Gastrocnemius medialis (tissue), 4 donors: ENCODE measurements at regions not wholly inside any gene's neighbourhood (a gene's known extent, or its start where the extent isn't known, plus 50 kb on each side); places are given as distances from the start of the nearest gene placed in this dataset.

Experiments used
- ATAC-seq, 2 donors: fragments of 150-250 bp; one replicate each; pipeline ENCODE4 v1.9.1; 2016
- DNase-seq, 2 donors: peaks; one replicate each; pipeline ENCODE4 v3.0.0-alpha.2; 2019
- H3K27ac ChIP-seq, 4 donors: fragments of 200-600 bp; sonication (generic); 1 replicate in 1 of 4; 2 replicates in 3 of 4; pipeline ENCODE4 v1.5.1; 2016 to 2018; ENCODE audit warnings: mild to moderate bottlenecking in 2 of 4, moderate library complexity in 1 of 4
- H3K27me3 ChIP-seq, 3 donors: fragments of 200-600 bp; sonication (generic) in 2 of 3; 1 replicate in 1 of 3; 2 replicates in 2 of 3; pipeline versions ENCODE4 v1.5.1 to v1.6.0; 2016 to 2019; ENCODE audit warnings: mild to moderate bottlenecking in 1 of 3, moderate library complexity in 1 of 3
- H3K36me3 ChIP-seq, 2 donors: fragments of 200-600 bp; sonication (generic) in 1 of 2; one replicate each; pipeline ENCODE4 v1.5.1; 2017 to 2018
- H3K4me1 ChIP-seq, 2 donors: fragments of 200-600 bp; sonication (generic) in 1 of 2; one replicate each; pipeline ENCODE4 v1.5.1; 2016 to 2017; ENCODE audit warnings: mild to moderate bottlenecking in 2 of 2
- H3K4me3 ChIP-seq, 4 donors: fragments of 200-600 bp; sonication (generic) in 3 of 4; 1 replicate in 1 of 4; 2 replicates in 3 of 4; pipeline ENCODE4 v1.5.1; 2016 to 2019; ENCODE audit warnings: mild to moderate bottlenecking in 2 of 4
- H3K9me3 ChIP-seq, 3 donors: fragments of 200-600 bp; sonication (generic) in 2 of 3; 1 replicate in 1 of 3; 2 replicates in 2 of 3; pipeline ENCODE4 v1.5.1; 2016 to 2019
- POLR2A ChIP-seq, 2 donors: fragments of 450-650 bp; IDR thresholded peaks; one replicate each; pipeline ENCODE4 v1.6.1; 2017; ENCODE audit warnings: antibody characterized with exemption in 2 of 2, mild to moderate bottlenecking in 2 of 2, moderate library complexity in 2 of 2
- in situ Hi-C, 4 donors: fragments of 200-750 bp; cut with MboI; loops; one replicate each; pipeline versions ENCODE4 v1.15.0 to v1.8.0; 2017; ENCODE audit warnings: low sequenced_read_pairs in 4 of 4
- intact Hi-C: fragments of 100-400 bp; cut with DNase I; formaldehyde crosslinking; loops from one replicate; pipeline ENCODE4 v1.15.1; 2023; ENCODE audit warnings: low total_unique reads
- TF ChIP-seq, protein P1 (sequence below), 5 experiments: fragments of 450-650 bp in 3 of 5; fragments of 200-600 bp in 2 of 5; sonication (generic) in 2 of 5; IDR thresholded peaks in 4 of 5; conservative IDR thresholded peaks in 1 of 5; 1 replicate in 4 of 5; 2 replicates in 1 of 5; pipeline ENCODE4 v1.5.1; 2016 to 2019; ENCODE audit warnings: antibody characterized with exemption in 5 of 5, mild to moderate bottlenecking in 3 of 5, moderate library complexity in 3 of 5

DNA sequence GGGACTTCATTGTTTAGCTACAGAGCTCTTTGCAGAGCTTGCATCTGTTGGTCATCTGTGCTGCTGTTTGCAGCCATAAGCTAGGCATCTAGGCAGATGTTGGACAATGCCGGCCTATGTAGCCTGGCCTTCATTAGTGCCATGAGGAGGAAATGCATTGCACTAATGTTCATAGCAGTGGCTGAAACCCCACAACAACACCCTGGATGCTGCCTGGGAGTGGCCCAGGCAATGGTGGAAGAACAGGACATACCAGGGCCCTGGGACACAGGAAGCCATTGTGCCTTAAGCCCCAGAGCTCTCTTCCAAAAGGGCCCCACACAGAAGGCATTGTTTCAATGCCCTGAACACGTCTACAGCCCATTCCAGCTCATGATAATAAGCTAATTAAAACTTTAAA is 131.5 kb upstream of the LYZL1 start:
- Histone ChIP-seq H3K9me3 (no peaks in the 10 kb centered on the region), H3K36me3 (no peaks in the 10 kb centered on the region), H3K27me3 (no peaks in the 10 kb centered on the region), H3K4me1 (no peaks in the 10 kb centered on the region), H3K27ac (no peak overlapping the region), H3K4me3 (no peak overlapping the region)
- ATAC-seq (no peak), DNase-seq (no peak)
- in situ Hi-C loops (no loop called here), intact Hi-C loops (no loop called here)
- no peak for TF ChIP-seq POLR2A (IDR thresholded peaks at IDR 0.05)

GRCh38 chr10:29158066-29158465 is 130.8 kb upstream of the LYZL1 start:
- Histone ChIP-seq H3K36me3 (no peaks in the 10 kb centered on the region), H3K27ac (no peak overlapping the region), H3K4me1 (no peaks in the 10 kb centered on the region), H3K9me3 (no peaks in the 10 kb centered on the region), H3K27me3 (no peaks in the 10 kb centered on the region), H3K4me3 (no peak overlapping the region)
- ATAC-seq: no peak
- in situ Hi-C loops (no loop called here), intact Hi-C loops (no loop called here)
- no peak for DNase-seq
- TF ChIP-seq, protein P1, sequence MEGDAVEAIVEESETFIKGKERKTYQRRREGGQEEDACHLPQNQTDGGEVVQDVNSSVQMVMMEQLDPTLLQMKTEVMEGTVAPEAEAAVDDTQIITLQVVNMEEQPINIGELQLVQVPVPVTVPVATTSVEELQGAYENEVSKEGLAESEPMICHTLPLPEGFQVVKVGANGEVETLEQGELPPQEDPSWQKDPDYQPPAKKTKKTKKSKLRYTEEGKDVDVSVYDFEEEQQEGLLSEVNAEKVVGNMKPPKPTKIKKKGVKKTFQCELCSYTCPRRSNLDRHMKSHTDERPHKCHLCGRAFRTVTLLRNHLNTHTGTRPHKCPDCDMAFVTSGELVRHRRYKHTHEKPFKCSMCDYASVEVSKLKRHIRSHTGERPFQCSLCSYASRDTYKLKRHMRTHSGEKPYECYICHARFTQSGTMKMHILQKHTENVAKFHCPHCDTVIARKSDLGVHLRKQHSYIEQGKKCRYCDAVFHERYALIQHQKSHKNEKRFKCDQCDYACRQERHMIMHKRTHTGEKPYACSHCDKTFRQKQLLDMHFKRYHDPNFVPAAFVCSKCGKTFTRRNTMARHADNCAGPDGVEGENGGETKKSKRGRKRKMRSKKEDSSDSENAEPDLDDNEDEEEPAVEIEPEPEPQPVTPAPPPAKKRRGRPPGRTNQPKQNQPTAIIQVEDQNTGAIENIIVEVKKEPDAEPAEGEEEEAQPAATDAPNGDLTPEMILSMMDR (IDR thresholded peaks at IDR 0.05 in 4 of 5, conservative IDR thresholded peaks at IDR 0.05 in 1 of 5): no peak
- TF ChIP-seq POLR2A (IDR thresholded peaks at IDR 0.05): no peak

GRCh38 chr10:29160150-29160617 is 128.7 kb upstream of the LYZL1 start:
- no peaks in the 10 kb centered on the region for H3K27me3 ChIP-seq
- in situ Hi-C loops: no loop called here

GRCh38 chr10:29163746-29164145 is 125.1 kb upstream of the LYZL1 start:
- Histone ChIP-seq H3K27me3 (no peaks in the 10 kb centered on the region), H3K36me3 (no peaks in the 10 kb centered on the region), H3K4me1 (no peaks in the 10 kb centered on the region), H3K27ac (no peak overlapping the region), H3K9me3 (no peaks in the 10 kb centered on the region), H3K4me3 (no peak overlapping the region)
- DNase-seq: no peak
- intact Hi-C loops: no loop called here
- no peak for ATAC-seq
- TF ChIP-seq, protein P1 (IDR thresholded peaks at IDR 0.05 in 4 of 5, conservative IDR thresholded peaks at IDR 0.05 in 1 of 5): no peak
- no peak for TF ChIP-seq POLR2A (IDR thresholded peaks at IDR 0.05)
- in situ Hi-C loops: no loop called here

More at GRCh38 chr10:29160150-29160617, 128.7 kb upstream of the LYZL1 start:
- ATAC-seq (no peak), DNase-seq (no peak)
- Histone ChIP-seq H3K27ac (no peak overlapping the region), H3K4me1 (no peaks in the 10 kb centered on the region), H3K36me3 (no peaks in the 10 kb centered on the region), H3K9me3 (no peaks in the 10 kb centered on the region), H3K4me3 (no peak overlapping the region)
- no peak for TF ChIP-seq POLR2A (IDR thresholded peaks at IDR 0.05)
- TF ChIP-seq, protein P1 (IDR thresholded peaks at IDR 0.05 in 4 of 5, conservative IDR thresholded peaks at IDR 0.05 in 1 of 5): no peak
- intact Hi-C loops: no loop called here

DNA sequence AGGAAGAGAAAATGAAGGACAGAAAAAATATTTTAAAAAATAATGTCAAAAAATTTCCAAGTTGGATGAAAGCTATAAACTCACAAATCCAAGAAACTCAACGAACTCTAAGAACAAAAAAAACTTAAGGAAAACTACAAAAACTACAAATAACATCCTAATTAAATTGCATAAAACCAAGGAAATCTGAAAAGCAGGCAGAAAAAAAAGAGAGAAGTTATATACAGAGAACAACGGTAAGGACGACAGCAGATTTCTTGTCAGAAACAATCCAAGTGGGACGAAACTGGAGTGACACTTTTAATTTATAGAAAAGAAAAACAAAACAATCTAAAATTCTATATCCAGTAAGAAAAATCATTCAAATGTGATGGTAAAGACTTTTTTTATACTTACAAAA is 122.2 kb upstream of the LYZL1 start:
- no peak for DNase-seq
- Histone ChIP-seq H3K27ac (no peak overlapping the region), H3K4me1 (no peaks in the 10 kb centered on the region), H3K9me3 (no peaks in the 10 kb centered on the region), H3K4me3 (no peak overlapping the region), H3K27me3 (no peaks in the 10 kb centered on the region), H3K36me3 (no peaks in the 10 kb centered on the region)
- intact Hi-C loops: no loop called here
- in situ Hi-C loops: no loop called here
- no peak for ATAC-seq
- TF ChIP-seq POLR2A (IDR thresholded peaks at IDR 0.05): no peak
- TF ChIP-seq, protein P1 (IDR thresholded peaks at IDR 0.05 in 4 of 5, conservative IDR thresholded peaks at IDR 0.05 in 1 of 5): no peak
